ENCODE measurements at regions not wholly inside any gene's neighbourhood (a gene's known extent, or its start where the extent isn't known, plus 50 kb on each side); places are given as distances from the start of the nearest gene placed in this dataset.

GRCh38 chr1:103191327-103191726 lies 83.0 kb upstream of the COL11A1 start:
- BruUV-seq (replicated peaks), result no TSS peak
- no peak for DNase-seq (ENCODE audit: low read depth, low spot score)
- TF ChIP-seq, protein P1, sequence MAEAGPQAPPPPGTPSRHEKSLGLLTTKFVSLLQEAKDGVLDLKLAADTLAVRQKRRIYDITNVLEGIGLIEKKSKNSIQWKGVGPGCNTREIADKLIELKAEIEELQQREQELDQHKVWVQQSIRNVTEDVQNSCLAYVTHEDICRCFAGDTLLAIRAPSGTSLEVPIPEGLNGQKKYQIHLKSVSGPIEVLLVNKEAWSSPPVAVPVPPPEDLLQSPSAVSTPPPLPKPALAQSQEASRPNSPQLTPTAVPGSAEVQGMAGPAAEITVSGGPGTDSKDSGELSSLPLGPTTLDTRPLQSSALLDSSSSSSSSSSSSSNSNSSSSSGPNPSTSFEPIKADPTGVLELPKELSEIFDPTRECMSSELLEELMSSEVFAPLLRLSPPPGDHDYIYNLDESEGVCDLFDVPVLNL (IDR thresholded peaks at IDR 0.05; ENCODE audit: low read depth, low read length), result no peak
- TF ChIP-seq CBFB (IDR thresholded peaks at IDR 0.05; ENCODE audit: low read depth) (no peak), ZNF384 (IDR thresholded peaks at IDR 0.05; ENCODE audit: borderline replicate concordance, low read depth, low read length) (no peak), RFX5 (IDR thresholded peaks at IDR 0.05; ENCODE audit: low read depth, low read length) (no peak), KDM1A (IDR thresholded peaks at IDR 0.05; ENCODE audit: borderline replicate concordance) (no peak), CREM (IDR thresholded peaks at IDR 0.05; ENCODE audit: low read depth) (no peak), BACH1 (IDR thresholded peaks at IDR 0.05; ENCODE audit: borderline replicate concordance) (no peak), SP1 (IDR thresholded peaks at IDR 0.05; ENCODE audit: low read depth, low read length) (no peak), ZBTB33 (IDR thresholded peaks at IDR 0.05) (no peak), ZNF622 (IDR thresholded peaks at IDR 0.05) (no peak), NR2C1 (IDR thresholded peaks at IDR 0.05) (no peak), CHD4 (IDR thresholded peaks at IDR 0.05) (no peak), HDAC6 (IDR thresholded peaks at IDR 0.05; ENCODE audit: unreplicated experiment) (no peak), BCL11A (IDR thresholded peaks at IDR 0.05; ENCODE audit: low read depth, low read length) (no peak), IKZF2 (IDR thresholded peaks at IDR 0.05) (no peak)
- TF ChIP-seq, protein P2, sequence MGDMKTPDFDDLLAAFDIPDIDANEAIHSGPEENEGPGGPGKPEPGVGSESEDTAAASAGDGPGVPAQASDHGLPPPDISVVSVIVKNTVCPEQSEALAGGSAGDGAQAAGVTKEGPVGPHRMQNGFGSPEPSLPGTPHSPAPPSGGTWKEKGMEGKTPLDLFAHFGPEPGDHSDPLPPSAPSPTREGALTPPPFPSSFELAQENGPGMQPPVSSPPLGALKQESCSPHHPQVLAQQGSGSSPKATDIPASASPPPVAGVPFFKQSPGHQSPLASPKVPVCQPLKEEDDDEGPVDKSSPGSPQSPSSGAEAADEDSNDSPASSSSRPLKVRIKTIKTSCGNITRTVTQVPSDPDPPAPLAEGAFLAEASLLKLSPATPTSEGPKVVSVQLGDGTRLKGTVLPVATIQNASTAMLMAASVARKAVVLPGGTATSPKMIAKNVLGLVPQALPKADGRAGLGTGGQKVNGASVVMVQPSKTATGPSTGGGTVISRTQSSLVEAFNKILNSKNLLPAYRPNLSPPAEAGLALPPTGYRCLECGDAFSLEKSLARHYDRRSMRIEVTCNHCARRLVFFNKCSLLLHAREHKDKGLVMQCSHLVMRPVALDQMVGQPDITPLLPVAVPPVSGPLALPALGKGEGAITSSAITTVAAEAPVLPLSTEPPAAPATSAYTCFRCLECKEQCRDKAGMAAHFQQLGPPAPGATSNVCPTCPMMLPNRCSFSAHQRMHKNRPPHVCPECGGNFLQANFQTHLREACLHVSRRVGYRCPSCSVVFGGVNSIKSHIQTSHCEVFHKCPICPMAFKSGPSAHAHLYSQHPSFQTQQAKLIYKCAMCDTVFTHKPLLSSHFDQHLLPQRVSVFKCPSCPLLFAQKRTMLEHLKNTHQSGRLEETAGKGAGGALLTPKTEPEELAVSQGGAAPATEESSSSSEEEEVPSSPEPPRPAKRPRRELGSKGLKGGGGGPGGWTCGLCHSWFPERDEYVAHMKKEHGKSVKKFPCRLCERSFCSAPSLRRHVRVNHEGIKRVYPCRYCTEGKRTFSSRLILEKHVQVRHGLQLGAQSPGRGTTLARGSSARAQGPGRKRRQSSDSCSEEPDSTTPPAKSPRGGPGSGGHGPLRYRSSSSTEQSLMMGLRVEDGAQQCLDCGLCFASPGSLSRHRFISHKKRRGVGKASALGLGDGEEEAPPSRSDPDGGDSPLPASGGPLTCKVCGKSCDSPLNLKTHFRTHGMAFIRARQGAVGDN (IDR thresholded peaks at IDR 0.05), result no peak
- TF ChIP-seq, protein P3, sequence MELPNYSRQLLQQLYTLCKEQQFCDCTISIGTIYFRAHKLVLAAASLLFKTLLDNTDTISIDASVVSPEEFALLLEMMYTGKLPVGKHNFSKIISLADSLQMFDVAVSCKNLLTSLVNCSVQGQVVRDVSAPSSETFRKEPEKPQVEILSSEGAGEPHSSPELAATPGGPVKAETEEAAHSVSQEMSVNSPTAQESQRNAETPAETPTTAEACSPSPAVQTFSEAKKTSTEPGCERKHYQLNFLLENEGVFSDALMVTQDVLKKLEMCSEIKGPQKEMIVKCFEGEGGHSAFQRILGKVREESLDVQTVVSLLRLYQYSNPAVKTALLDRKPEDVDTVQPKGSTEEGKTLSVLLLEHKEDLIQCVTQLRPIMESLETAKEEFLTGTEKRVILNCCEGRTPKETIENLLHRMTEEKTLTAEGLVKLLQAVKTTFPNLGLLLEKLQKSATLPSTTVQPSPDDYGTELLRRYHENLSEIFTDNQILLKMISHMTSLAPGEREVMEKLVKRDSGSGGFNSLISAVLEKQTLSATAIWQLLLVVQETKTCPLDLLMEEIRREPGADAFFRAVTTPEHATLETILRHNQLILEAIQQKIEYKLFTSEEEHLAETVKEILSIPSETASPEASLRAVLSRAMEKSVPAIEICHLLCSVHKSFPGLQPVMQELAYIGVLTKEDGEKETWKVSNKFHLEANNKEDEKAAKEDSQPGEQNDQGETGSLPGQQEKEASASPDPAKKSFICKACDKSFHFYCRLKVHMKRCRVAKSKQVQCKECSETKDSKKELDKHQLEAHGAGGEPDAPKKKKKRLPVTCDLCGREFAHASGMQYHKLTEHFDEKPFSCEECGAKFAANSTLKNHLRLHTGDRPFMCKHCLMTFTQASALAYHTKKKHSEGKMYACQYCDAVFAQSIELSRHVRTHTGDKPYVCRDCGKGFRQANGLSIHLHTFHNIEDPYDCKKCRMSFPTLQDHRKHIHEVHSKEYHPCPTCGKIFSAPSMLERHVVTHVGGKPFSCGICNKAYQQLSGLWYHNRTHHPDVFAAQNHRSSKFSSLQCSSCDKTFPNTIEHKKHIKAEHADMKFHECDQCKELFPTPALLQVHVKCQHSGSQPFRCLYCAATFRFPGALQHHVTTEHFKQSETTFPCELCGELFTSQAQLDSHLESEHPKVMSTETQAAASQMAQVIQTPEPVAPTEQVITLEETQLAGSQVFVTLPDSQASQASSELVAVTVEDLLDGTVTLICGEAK (IDR thresholded peaks at IDR 0.05; ENCODE audit: borderline replicate concordance), result no peak

More at GRCh38 chr1:103191327-103191726, 83.0 kb upstream of the COL11A1 start:
- ATAC-seq (no peak), FAIRE-seq (no peak)
- ChIA-PET SMC1A (ENCODE audit: uncharacterized antibody, unreplicated experiment) (no interaction called here), CTCF (no interaction called here), RAD21 (ENCODE audit: unreplicated experiment) (no interaction called here), POLR2A (no interaction called here)
- no peaks in the 10 kb centered on the region for H3K9me3 ChIP-seq (replicated peaks; ENCODE audit: control insufficient read depth, insufficient read depth, low read length)
- no peaks in the 10 kb centered on the region for H4K20me1 ChIP-seq (ENCODE audit: control insufficient read depth, insufficient read depth)
- H3K4me3 ChIP-seq, result no peak overlapping the region
- no peak overlapping the region for H2AFZ ChIP-seq (ENCODE audit: control insufficient read depth, low read depth, low read length)
- H3K9ac ChIP-seq (ENCODE audit: control insufficient read depth, insufficient read depth, low read length), result no peak overlapping the region
- H3K4me1 ChIP-seq (ENCODE audit: control insufficient read depth, insufficient read depth, low read length), result no peaks in the 10 kb centered on the region
- WGBS (ENCODE audit: insufficient coverage, insufficient replicate concordance, low lambda C conversion rate, missing lambda C conversion rate), result 3% methylated on average over 2 of the region's 2 CpGs
- in situ Hi-C loops (cut with MboI), result no loop called here
- H3K79me2 ChIP-seq (ENCODE audit: control insufficient read depth, insufficient read depth, low read length), result no peaks in the 10 kb centered on the region
- H3K27me3 ChIP-seq (replicated peaks in 1 of 2; ENCODE audit: control insufficient read depth in 2 of 2, insufficient read depth in 2 of 2, low read length in 1 of 2), result no peaks in the 10 kb centered on the region
- intact Hi-C loops (cut with micrococcal nuclease; ENCODE audit: unreplicated experiment), result no loop called here
- no peak overlapping the region for H3K4me2 ChIP-seq (ENCODE audit: control insufficient read depth, insufficient read depth)
- H3K36me3 ChIP-seq (ENCODE audit: control insufficient read depth in 2 of 2, insufficient read depth in 2 of 2, low read length in 1 of 2), result no peaks in the 10 kb centered on the region
- no peak overlapping the region for H3K27ac ChIP-seq (ENCODE audit: control insufficient read depth, insufficient read depth)
